ENCODE measurements at regions not wholly inside any gene's neighbourhood (a gene's known extent, or its start where the extent isn't known, plus 50 kb on each side); places are given as distances from the start of the nearest gene placed in this dataset.

- no peak for TF ChIP-seq CTCF (IDR thresholded peaks at IDR 0.05)
- TF ChIP-seq EZH2 (IDR thresholded peaks at IDR 0.05; ENCODE audit: borderline replicate concordance, insufficient read depth, low read depth, low read length, poor library complexity, severe bottlenecking) = no peak
Observed at GRCh38 chr5:124550731-124551130, 195.7 kb downstream of the ZNF608 start.
